Ovary (tissue), 7 donors: ENCODE measurements at regions not wholly inside any gene's neighbourhood (a gene's known extent, or its start where the extent isn't known, plus 50 kb on each side); places are given as distances from the start of the nearest gene placed in this dataset.

Source experiments
- DNase-seq, 5 donors: peaks; one replicate each; pipeline ENCODE4 v3.0.0-alpha.2; 2019 to 2020
- H3K27ac ChIP-seq, 2 donors: fragments of 200-600 bp; one replicate each; pipeline versions ENCODE4 v1.5.1 to v1.8.0; 2019 to 2022
- H3K27me3 ChIP-seq: fragments of 200-600 bp; one replicate; pipeline ENCODE4 v1.8.0; 2022
- H3K36me3 ChIP-seq: fragments of 200-600 bp; sonication (generic); one replicate; pipeline ENCODE4 v1.5.1; 2019
- H3K4me1 ChIP-seq: one replicate; pipeline ENCODE4 v1.8.1; 2013; ENCODE audit warnings: mild to moderate bottlenecking, moderate library complexity; ENCODE audit not compliant: insufficient read depth
- H3K4me3 ChIP-seq: fragments of 200-600 bp; sonication (generic); one replicate; pipeline ENCODE4 v1.5.1; 2017
- H3K9me3 ChIP-seq, 2 donors: fragments of 200-600 bp in 1 of 2; sonication (generic) in 1 of 2; one replicate each; pipeline versions ENCODE4 v1.5.1 to v1.8.1; 2013 to 2019; ENCODE audit warnings: mild to moderate bottlenecking in 1 of 2, moderate library complexity in 1 of 2
- CTCF ChIP-seq, 3 donors: fragments of 450-650 bp in 2 of 3; fragments of 200-600 bp in 1 of 3; IDR thresholded peaks; one replicate each; pipeline versions ENCODE4 v1.5.1 to v1.8.0; 2016 to 2022; ENCODE audit warnings: antibody characterized with exemption in 3 of 3, mild to moderate bottlenecking in 1 of 3
- EP300 ChIP-seq: sonication (generic); formaldehyde crosslinking; IDR thresholded peaks from one replicate; pipeline ENCODE4 v1.6.1; 2017; ENCODE audit warnings: antibody characterized with exemption
- POLR2A ChIP-seq: fragments of 450-650 bp; IDR thresholded peaks from one replicate; pipeline ENCODE4 v1.6.1; 2017; ENCODE audit warnings: antibody characterized with exemption, mild to moderate bottlenecking, moderate library complexity
- WGBS, 3 donors: extraction: QIAGEN DNeasy Blood & Tissue Kit in 1 of 3; methylation state at CpG; one replicate each; pipeline versions ENCODE4 v1.1.5 to v1.1.7; 2013 to 2017; 5-methylcytosine and 5-hydroxymethylcytosine counted together
- intact Hi-C, 4 donors: fragments of 100-400 bp; cut with DNase I; formaldehyde crosslinking; loops; one replicate each; pipeline versions ENCODE4 v1.11.0 to v1.15.1; 2022 to 2023
- donor health status: DM: no; HTN: no; CAD: no; lungs with moderate emphysema.
- donor health status: DM: no; HTN: no; CAD: no.
- donor health status: Bipolar disorder and iron deficiency.
- donor health status: DM: no; HTN: no; CAD: no.
- donor health status: DM: yes; HTN: yes; CAD: no.

- Histone ChIP-seq H3K4me1 (peaks cover 2% of the 10 kb centered on the region), H3K9me3 (no peaks in the 10 kb centered on the region), H3K27ac (no peak overlapping the region), H3K27me3 (no peaks in the 10 kb centered on the region), H3K4me3 (no peak overlapping the region), H3K36me3 (no peaks in the 10 kb centered on the region)
- 93 to 98% (median 97%) methylated on average over 1 of the region's 1 CpG for WGBS, 3 donors
- TF ChIP-seq CTCF (IDR thresholded peaks at IDR 0.05) (no peak), EP300 (no peak), POLR2A (no peak)
- DNase-seq: no peak
- intact Hi-C loops: no loop called here
These were observed 398.9 kb downstream of the EFNA5 start for GRCh38 chr5:107271682-107272350.

GRCh38 chr5:107270561-107270960 is 400.2 kb downstream of the EFNA5 start:
- Histone ChIP-seq H3K4me3 (no peak overlapping the region), H3K27ac (no peak overlapping the region), H3K9me3 (no peaks in the 10 kb centered on the region), H3K27me3 (no peaks in the 10 kb centered on the region), H3K36me3 (no peaks in the 10 kb centered on the region), H3K4me1 (peaks cover 2% of the 10 kb centered on the region)
- intact Hi-C loops: no loop called here
- no peak for DNase-seq
- TF ChIP-seq POLR2A: no peak
- no peak for TF ChIP-seq CTCF (IDR thresholded peaks at IDR 0.05)
- no peak for TF ChIP-seq EP300
- 69 to 80% (median 72%) methylated on average over 1 of the region's 1 CpG for WGBS, 3 donors

- no peak for DNase-seq
- no peak overlapping the region for H3K27ac ChIP-seq
- no peaks in the 10 kb centered on the region for H3K27me3 ChIP-seq
- no peaks in the 10 kb centered on the region for H3K36me3 ChIP-seq
- H3K4me1 ChIP-seq: peaks cover 2% of the 10 kb centered on the region
- no peaks in the 10 kb centered on the region for H3K9me3 ChIP-seq
- intact Hi-C loops: no loop called here
- 92 to 96% (median 92%) methylated on average over 2 of the region's 2 CpGs for WGBS, 3 donors
- H3K4me3 ChIP-seq: no peak overlapping the region
- TF ChIP-seq CTCF (IDR thresholded peaks at IDR 0.05) (no peak), EP300 (no peak), POLR2A (no peak)
These were observed 401.1 kb downstream of the EFNA5 start for GRCh38 chr5:107269678-107270077.

GRCh38 chr5:107269256-107269655 is 401.5 kb downstream of the EFNA5 start:
- Histone ChIP-seq H3K36me3 (no peaks in the 10 kb centered on the region), H3K4me3 (no peak overlapping the region), H3K9me3 (no peaks in the 10 kb centered on the region), H3K27ac (no peak overlapping the region), H3K27me3 (no peaks in the 10 kb centered on the region), H3K4me1 (no peaks in the 10 kb centered on the region)
- TF ChIP-seq CTCF (IDR thresholded peaks at IDR 0.05) (no peak), EP300 (no peak), POLR2A (no peak)
- intact Hi-C loops: no loop called here
- WGBS, 3 donors: 89 to 98% (median 94%) methylated on average over 2 of the region's 2 CpGs
- no peak for DNase-seq
